IMR-90 (cell line): ENCODE measurements at regions not wholly inside any gene's neighbourhood (a gene's known extent, or its start where the extent isn't known, plus 50 kb on each side); places are given as distances from the start of the nearest gene placed in this dataset.

Experiments used
- ATAC-seq: fragments of 200-7000 bp; cut with Tn5 transposase; 2 replicates; pipeline ENCODE4 v1.9.1; 2020; ENCODE audit warnings: low read depth, mild to moderate bottlenecking, moderate library complexity
- BruUV-seq: library from RNA; stranded (reverse); fragments of 400-500 nt; replicated peaks from 2 replicates; lab custom pipeline; 2021; lab: Mats Ljungman, UMichigan
- CTCF ChIA-PET: fragments of 300-600 bp; formaldehyde crosslinking; extraction: SDS; loops from one replicate; lab custom pipeline; 2021; ENCODE audit warnings: antibody characterized with exemption; lab: Yijun Ruan, JAX
- POLR2A ChIA-PET: fragments of 300-600 bp; sonication (Branson Sonifier 250); formaldehyde crosslinking; loops from one replicate; lab custom pipeline; 2022; ENCODE audit warnings: antibody characterized with exemption; ENCODE audit not compliant: unreplicated experiment; lab: Charles Lee
- DNase-seq: peaks from one replicate; pipeline ENCODE4 v3.0.0; 2013
- H2AFZ ChIP-seq: replicated peaks from 2 replicates; pipeline ENCODE3; 2013; ENCODE audit warnings: low read length, mild to moderate bottlenecking; ENCODE audit not compliant: poor library complexity
- H2AK5ac ChIP-seq: 2 replicates; pipeline ENCODE4 v1.6.1; 2013; ENCODE audit warnings: low read depth, low read length, inconsistent platforms
- H2AK9ac ChIP-seq: replicated peaks from 2 replicates; pipeline ENCODE3; 2013; ENCODE audit warnings: mild to moderate bottlenecking, low read depth, low read length, moderate library complexity; ENCODE audit not compliant: poor library complexity
- H2BK120ac ChIP-seq: 2 replicates; pipeline ENCODE4 v1.6.1; 2013; ENCODE audit warnings: low read depth, low read length, inconsistent platforms
- H2BK15ac ChIP-seq: 3 replicates; pipeline ENCODE4 v1.6.1; 2013; ENCODE audit warnings: low read depth, low read length, inconsistent platforms
- H2BK20ac ChIP-seq: 2 replicates; pipeline ENCODE4 v1.6.1; 2013; ENCODE audit warnings: low read depth, mild to moderate bottlenecking, inconsistent platforms, low read length, moderate library complexity
- H2BK5ac ChIP-seq: 2 replicates; pipeline ENCODE4 v1.6.1; 2013; ENCODE audit warnings: mild to moderate bottlenecking, low read depth, low read length, inconsistent platforms; ENCODE audit not compliant: poor library complexity, severe bottlenecking
- H3K14ac ChIP-seq: replicated peaks from 2 replicates; pipeline ENCODE4 v1.6.1; 2013; ENCODE audit warnings: low read depth, low read length, inconsistent platforms
- H3K18ac ChIP-seq: 2 replicates; pipeline ENCODE4 v1.6.1; 2013; ENCODE audit warnings: low read depth, low read length, control low read depth
- H3K23ac ChIP-seq: 2 replicates; pipeline ENCODE4 v1.6.1; 2013; ENCODE audit warnings: low read depth, low read length, inconsistent platforms
- H3K27ac ChIP-seq: 2 replicates; pipeline ENCODE4 v1.5.1; 2013; ENCODE audit warnings: mild to moderate bottlenecking, control low read depth, low read length; ENCODE audit not compliant: insufficient read depth
- H3K27me3 ChIP-seq: 2 replicates; pipeline ENCODE4 v1.6.1; 2013; ENCODE audit warnings: low read length; ENCODE audit not compliant: control insufficient read depth, insufficient read depth
- H3K36me3 ChIP-seq: 2 replicates; pipeline ENCODE4 v1.6.1; 2013; ENCODE audit warnings: low read length, mixed read lengths; ENCODE audit not compliant: control insufficient read depth, insufficient read depth
- H3K4ac ChIP-seq: 2 replicates; pipeline ENCODE4 v1.6.1; 2013; ENCODE audit warnings: low read depth, low read length, inconsistent platforms
- H3K4me1 ChIP-seq: 2 replicates; pipeline ENCODE4 v1.6.1; 2013; ENCODE audit warnings: low read length, mixed read lengths; ENCODE audit not compliant: control insufficient read depth, insufficient read depth
- H3K4me2 ChIP-seq: 2 replicates; pipeline ENCODE4 v1.6.1; 2013; ENCODE audit warnings: low read depth, mild to moderate bottlenecking, control low read depth, low read length, moderate library complexity
- H3K4me3 ChIP-seq: 2 replicates; pipeline ENCODE4 v1.5.1; 2013; ENCODE audit warnings: low read depth, mild to moderate bottlenecking, control low read depth, low read length, moderate library complexity; ENCODE audit not compliant: insufficient read depth
- H3K56ac ChIP-seq: 2 replicates; pipeline ENCODE4 v1.6.1; 2013; ENCODE audit warnings: low read length, inconsistent platforms; ENCODE audit not compliant: insufficient read depth; ENCODE audit errors: extremely low read depth
- H3K79me1 ChIP-seq, 2 experiments: 2 replicates each; pipeline ENCODE4 v1.6.1; 2013; ENCODE audit warnings: low read length in 2 of 2, inconsistent platforms in 1 of 2, low read depth in 1 of 2
- H3K9ac ChIP-seq: 2 replicates; pipeline ENCODE4 v1.6.1; 2013; ENCODE audit warnings: low read depth, low read length, control low read depth
- H3K9me1 ChIP-seq: 2 replicates; pipeline ENCODE4 v1.6.1; 2013; ENCODE audit warnings: low read length, inconsistent platforms; ENCODE audit not compliant: insufficient read depth
- H3K9me3 ChIP-seq: 2 replicates; pipeline ENCODE4 v1.6.1; 2013; ENCODE audit warnings: low read length; ENCODE audit not compliant: control insufficient read depth, insufficient read depth
- H4K20me1 ChIP-seq: 2 replicates; pipeline ENCODE4 v1.6.1; 2013; ENCODE audit warnings: low read length, inconsistent platforms; ENCODE audit not compliant: insufficient read depth
- H4K5ac ChIP-seq: 2 replicates; pipeline ENCODE4 v1.6.1; 2013; ENCODE audit warnings: mild to moderate bottlenecking, low read depth, low read length, control low read depth
- H4K8ac ChIP-seq, 2 experiments: 2 replicates each; pipeline ENCODE4 v1.6.1; 2013; ENCODE audit warnings: low read depth in 2 of 2, low read length in 2 of 2, control low read depth in 1 of 2, inconsistent platforms in 1 of 2
- H4K91ac ChIP-seq: 2 replicates; pipeline ENCODE4 v1.6.1; 2013; ENCODE audit warnings: low read depth, low read length, inconsistent platforms; ENCODE audit not compliant: insufficient read depth
- BHLHE40 ChIP-seq: fragments of 150-350 bp; IDR thresholded peaks from 2 replicates; pipeline ENCODE4 v1.6.1; 2016; ENCODE audit warnings: mild to moderate bottlenecking, low read depth, low read length
- CEBPB ChIP-seq: IDR thresholded peaks from 2 replicates; pipeline ENCODE4 v1.6.1; 2012; ENCODE audit warnings: low read depth, low read length, improper control_type of control experiment
- CHD1 ChIP-seq: IDR thresholded peaks from 2 replicates; pipeline ENCODE4 v1.6.1; 2012; ENCODE audit warnings: low read depth, low read length, improper control_type of control experiment
- CTCF ChIP-seq: conservative IDR thresholded peaks from 2 replicates; pipeline ENCODE4 v1.5.1; 2012; ENCODE audit warnings: mild to moderate bottlenecking, low read depth, low read length, improper control_type of control experiment
- FOS ChIP-seq: fragments of 150-350 bp; IDR thresholded peaks from 2 replicates; pipeline ENCODE4 v1.6.1; 2016; ENCODE audit warnings: low read depth, low read length
- MAFK ChIP-seq: IDR thresholded peaks from 2 replicates; pipeline ENCODE4 v1.6.1; 2012; ENCODE audit warnings: low read depth, low read length, improper control_type of control experiment
- MAZ ChIP-seq: IDR thresholded peaks from 2 replicates; pipeline ENCODE4 v1.6.1; 2012; ENCODE audit warnings: low read depth, mild to moderate bottlenecking, low read length, improper control_type of control experiment, moderate library complexity, borderline replicate concordance
- MXI1 ChIP-seq: IDR thresholded peaks from 2 replicates; pipeline ENCODE4 v1.6.1; 2012; ENCODE audit warnings: low read depth, mild to moderate bottlenecking, low read length, moderate library complexity, borderline replicate concordance
- NFE2L2 ChIP-seq: fragments of 150-350 bp; IDR thresholded peaks from 2 replicates; pipeline ENCODE4 v1.6.1; 2016; ENCODE audit warnings: low read depth, mild to moderate bottlenecking, low read length
- POLR2A ChIP-seq: IDR thresholded peaks from 2 replicates; pipeline ENCODE4 v1.6.1; 2012; ENCODE audit warnings: mild to moderate bottlenecking, low read depth, low read length
- RAD21 ChIP-seq: IDR thresholded peaks from 2 replicates; pipeline ENCODE4 v1.6.1; 2012; ENCODE audit warnings: low read length, improper control_type of control experiment
- RCOR1 ChIP-seq: IDR thresholded peaks from 2 replicates; pipeline ENCODE4 v1.6.1; 2012; ENCODE audit warnings: mild to moderate bottlenecking, low read length, improper control_type of control experiment; ENCODE audit not compliant: insufficient replicate concordance
- RFX5 ChIP-seq: IDR thresholded peaks from 2 replicates; pipeline ENCODE4 v1.8.0; 2012; ENCODE audit warnings: low read depth, mild to moderate bottlenecking, low read length, moderate library complexity
- SMC3 ChIP-seq: fragments of 150-350 bp; IDR thresholded peaks from 2 replicates; pipeline ENCODE4 v1.6.1; 2016; ENCODE audit warnings: low read depth, mild to moderate bottlenecking, antibody characterized with exemption, low read length, moderate library complexity
- WGBS, 2 experiments: methylation state at CpG; one replicate each; pipeline versions ENCODE4 v1.1.5 to v1.1.7; 2013; ENCODE audit warnings: missing lambda C conversion rate in 2 of 2; ENCODE audit not compliant: insufficient read length in 1 of 2; ENCODE audit errors: extremely low coverage in 2 of 2; 5-methylcytosine and 5-hydroxymethylcytosine counted together
- dilution Hi-C: fragments of 300-500 bp; cut with HindIII; formaldehyde crosslinking; loops from one replicate; pipeline ENCODE4 v1.14.3; 2018; ENCODE audit warnings: low sequenced_read_pairs; ENCODE audit not compliant: unreplicated experiment
- in situ Hi-C: fragments of 300-500 bp; cut with MboI; formaldehyde crosslinking; loops from 3 replicates; pipeline ENCODE4 v1.14.3; 2019; ENCODE audit warnings: low sequenced_read_pairs, inconsistent platforms, mixed read lengths
- intact Hi-C: fragments of 100-400 bp; cut with micrococcal nuclease; formaldehyde crosslinking; loops from 2 replicates; pipeline ENCODE4 v1.10.0; 2022
- TF ChIP-seq, protein P1 (sequence below): fragments of 150-350 bp; IDR thresholded peaks from 2 replicates; pipeline ENCODE4 v1.6.1; 2017; ENCODE audit warnings: mild to moderate bottlenecking, antibody characterized with exemption, low read length, low read depth
- TF ChIP-seq, protein P2 (sequence below): fragments of 150-350 bp; IDR thresholded peaks from 2 replicates; pipeline ENCODE4 v1.6.1; 2016; ENCODE audit warnings: low read depth, mild to moderate bottlenecking, low read length, moderate library complexity, borderline replicate concordance

DNA sequence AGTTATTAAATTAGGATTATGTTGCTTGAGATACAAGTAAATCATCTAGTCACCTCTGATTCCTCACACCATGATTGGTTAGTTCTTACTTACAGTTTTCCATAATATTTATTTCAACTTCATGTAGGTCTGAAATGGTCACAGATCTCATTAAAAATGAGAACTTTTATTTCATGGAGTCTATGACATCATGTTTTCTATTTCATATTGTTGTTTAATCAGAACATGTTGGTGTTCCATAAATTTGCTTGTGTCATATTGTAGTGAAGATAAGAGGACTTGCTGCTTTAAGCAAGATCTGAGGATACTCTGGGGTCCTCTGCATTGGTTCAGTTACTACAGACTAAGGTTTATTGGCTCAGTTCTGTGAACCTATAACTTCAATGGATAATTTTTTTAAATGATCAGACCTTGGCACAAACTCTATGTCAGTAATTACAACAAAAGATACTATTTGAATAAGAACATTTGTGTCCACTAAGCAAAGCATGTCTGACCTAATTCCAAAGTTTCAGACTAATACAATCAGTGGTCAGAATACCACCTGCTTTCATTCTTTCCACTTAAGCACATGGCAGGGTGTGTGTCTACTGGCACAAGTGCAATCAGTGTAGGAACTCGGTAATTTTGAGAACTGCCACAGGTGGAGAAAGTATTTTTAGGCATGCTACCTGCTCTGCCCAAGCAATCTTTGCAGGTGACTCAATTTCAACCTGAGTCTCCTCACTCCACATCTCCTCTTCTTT lies 68.5 kb downstream of the CCDC71L start:
- dilution Hi-C loops = no loop called here

More for the DNA sequence above, 68.5 kb downstream of the CCDC71L start:
- Histone ChIP-seq H3K4me3 (no peak overlapping the region), H2AK9ac (no peak overlapping the region), H3K23ac (no peak overlapping the region), H3K79me1 (no peaks in the 10 kb centered on the region), H3K36me3 (no peaks in the 10 kb centered on the region), H3K4ac (no peak overlapping the region), H4K20me1 (no peaks in the 10 kb centered on the region), H3K18ac (no peak overlapping the region), H4K5ac (no peak overlapping the region), H2AFZ (no peak overlapping the region), H2BK5ac (no peak overlapping the region), H3K27ac (no peak overlapping the region), H2BK15ac (no peak overlapping the region), H3K9me1 (0 out of 2 replicates have a peak, but pooled peaks cover 5% of the 10 kb centered on the region), H2BK20ac (no peak overlapping the region), H3K4me1 (peaks cover 2% of the 10 kb centered on the region; the same call in 1 of the 2 replicates), H3K56ac (no peak overlapping the region), H2BK120ac (no peak overlapping the region), H3K9ac (no peak overlapping the region), H4K91ac (no peak overlapping the region), H3K9me3 (no peaks in the 10 kb centered on the region), H2AK5ac (no peak overlapping the region), H3K27me3 (no peaks in the 10 kb centered on the region), H3K4me2 (no peak overlapping the region), H4K8ac (no peak overlapping the region), H3K14ac (no peak overlapping the region)
- in situ Hi-C loops (no loop called here), intact Hi-C loops (no loop called here)
- no TSS peak for BruUV-seq
- ChIA-PET CTCF (interaction anchor here (0.8 kb wide), 1 partner anchor 50 kb away, joined by 3 read pairs; no protein-coding TSS in a partner anchor), POLR2A (no interaction called here)
- no CpG with 5 or more reads among the region's 1 CpG for WGBS, 2 experiments
- no peak for ATAC-seq
- TF ChIP-seq BHLHE40 (no peak), MXI1 (no peak), RCOR1 (no peak), CEBPB (no peak), SMC3 (no peak), NFE2L2 (no peak), CTCF (no peak), MAZ (no peak), POLR2A (no peak), MAFK (no peak), FOS (no peak), CHD1 (no peak), RAD21 (no peak), RFX5 (no peak)
- TF ChIP-seq, protein P1, sequence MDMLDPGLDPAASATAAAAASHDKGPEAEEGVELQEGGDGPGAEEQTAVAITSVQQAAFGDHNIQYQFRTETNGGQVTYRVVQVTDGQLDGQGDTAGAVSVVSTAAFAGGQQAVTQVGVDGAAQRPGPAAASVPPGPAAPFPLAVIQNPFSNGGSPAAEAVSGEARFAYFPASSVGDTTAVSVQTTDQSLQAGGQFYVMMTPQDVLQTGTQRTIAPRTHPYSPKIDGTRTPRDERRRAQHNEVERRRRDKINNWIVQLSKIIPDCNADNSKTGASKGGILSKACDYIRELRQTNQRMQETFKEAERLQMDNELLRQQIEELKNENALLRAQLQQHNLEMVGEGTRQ = no peak
- TF ChIP-seq, protein P2, sequence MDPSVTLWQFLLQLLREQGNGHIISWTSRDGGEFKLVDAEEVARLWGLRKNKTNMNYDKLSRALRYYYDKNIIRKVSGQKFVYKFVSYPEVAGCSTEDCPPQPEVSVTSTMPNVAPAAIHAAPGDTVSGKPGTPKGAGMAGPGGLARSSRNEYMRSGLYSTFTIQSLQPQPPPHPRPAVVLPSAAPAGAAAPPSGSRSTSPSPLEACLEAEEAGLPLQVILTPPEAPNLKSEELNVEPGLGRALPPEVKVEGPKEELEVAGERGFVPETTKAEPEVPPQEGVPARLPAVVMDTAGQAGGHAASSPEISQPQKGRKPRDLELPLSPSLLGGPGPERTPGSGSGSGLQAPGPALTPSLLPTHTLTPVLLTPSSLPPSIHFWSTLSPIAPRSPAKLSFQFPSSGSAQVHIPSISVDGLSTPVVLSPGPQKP = no peak
- DNase-seq = no peak
